ENCODE measurements at regions not wholly inside any gene's neighbourhood (a gene's known extent, or its start where the extent isn't known, plus 50 kb on each side); places are given as distances from the start of the nearest gene placed in this dataset.

DNA sequence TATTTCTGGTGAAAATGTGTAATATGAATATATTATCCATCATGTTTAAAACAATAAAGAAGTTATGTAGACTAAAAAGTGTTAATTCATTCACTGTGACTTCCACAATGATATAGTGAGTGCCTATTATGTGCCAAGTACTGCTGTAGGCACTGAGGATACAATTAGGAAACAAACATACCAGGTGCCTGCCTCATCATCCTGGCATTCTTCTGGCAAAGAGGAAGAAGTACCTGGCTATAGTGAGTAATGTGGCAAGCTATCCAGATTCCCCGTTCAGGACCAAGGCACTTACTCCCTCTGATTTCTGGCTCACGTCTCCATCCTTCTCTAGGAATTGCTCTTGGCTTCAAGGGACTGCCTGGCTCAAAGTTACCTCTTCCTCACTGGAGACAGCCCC lies 77.5 kb upstream of the CLMP start:
- in situ Hi-C loops (cut with HindIII; ENCODE audit: low pct_ligation_motif_present, low pct_unique_long_range_greater_than_20kb, low sequenced_read_pairs), result no loop called here

DNA sequence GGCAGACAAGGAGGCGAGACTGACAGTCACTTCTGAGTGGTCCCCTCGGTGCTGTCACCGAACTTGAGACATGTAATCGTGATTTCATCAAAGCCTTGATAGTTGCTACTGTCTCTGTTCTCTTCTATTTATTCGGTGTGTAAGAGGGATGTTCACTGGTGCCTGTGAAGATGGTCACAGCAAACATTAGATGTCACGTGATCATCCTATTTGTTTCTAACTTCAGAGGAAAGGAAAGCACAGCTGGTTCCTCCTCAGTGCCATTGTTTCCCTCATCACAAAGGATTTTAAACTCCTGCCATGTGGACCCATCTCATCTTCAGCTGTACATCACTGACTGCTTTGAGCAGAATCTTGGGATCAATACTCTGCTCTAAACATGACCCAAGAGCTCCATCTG lies 73.1 kb upstream of the CLMP start:
- in situ Hi-C loops (cut with HindIII; ENCODE audit: low pct_ligation_motif_present, low pct_unique_long_range_greater_than_20kb, low sequenced_read_pairs), result loop anchor here (10.0 kb wide), 1 partner anchor 163 kb away; no protein-coding TSS in a partner anchor
- DNase-seq, result no peak

More for the DNA sequence above, 77.5 kb upstream of the CLMP start:
- no peak for DNase-seq

DNA sequence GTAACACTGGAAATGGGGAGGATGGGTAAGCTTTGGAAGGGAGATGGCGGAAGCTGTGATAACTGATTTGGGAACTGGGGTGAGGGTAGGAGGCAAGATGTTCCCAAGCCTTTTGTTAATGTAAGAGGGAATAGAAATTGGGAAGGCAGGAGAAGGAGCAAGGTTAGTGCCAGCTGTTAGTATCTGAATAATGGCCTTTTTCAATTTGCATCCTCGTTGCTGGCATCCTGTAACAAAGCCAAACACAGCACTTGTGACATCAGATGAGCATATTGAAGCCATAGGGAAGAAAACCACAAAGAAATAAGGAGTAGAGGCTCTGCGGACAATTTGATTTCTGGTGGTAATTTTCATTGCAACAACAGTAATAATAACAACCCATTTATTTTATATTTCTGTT lies 70.9 kb upstream of the CLMP start:
- in situ Hi-C loops (cut with HindIII; ENCODE audit: low pct_ligation_motif_present, low pct_unique_long_range_greater_than_20kb, low sequenced_read_pairs), result loop anchor here (10.0 kb wide), 1 partner anchor 161 kb away; no protein-coding TSS in a partner anchor
- no peak for DNase-seq

DNA sequence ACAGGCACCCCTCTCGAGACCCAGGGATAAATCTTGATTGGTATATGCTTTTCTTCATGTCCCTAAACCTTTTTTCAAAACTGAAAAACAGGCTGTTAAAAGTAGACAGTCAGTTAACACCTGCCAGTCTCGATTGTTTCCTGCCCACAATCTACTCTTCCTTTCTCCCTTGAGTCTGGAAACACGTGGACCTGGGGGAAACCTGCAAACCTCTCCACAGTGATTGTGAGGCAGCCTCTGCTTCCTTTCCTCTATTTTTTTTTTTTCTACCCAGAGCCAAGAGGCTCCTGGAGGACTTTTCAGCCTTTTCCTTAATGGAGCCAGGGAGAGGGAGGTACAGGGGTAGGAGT lies 69.4 kb upstream of the CLMP start:
- DNase-seq, result no peak
- in situ Hi-C loops (cut with HindIII; ENCODE audit: low pct_ligation_motif_present, low pct_unique_long_range_greater_than_20kb, low sequenced_read_pairs), result loop anchor here (10.0 kb wide), 1 partner anchor 160 kb away; no protein-coding TSS in a partner anchor

DNA sequence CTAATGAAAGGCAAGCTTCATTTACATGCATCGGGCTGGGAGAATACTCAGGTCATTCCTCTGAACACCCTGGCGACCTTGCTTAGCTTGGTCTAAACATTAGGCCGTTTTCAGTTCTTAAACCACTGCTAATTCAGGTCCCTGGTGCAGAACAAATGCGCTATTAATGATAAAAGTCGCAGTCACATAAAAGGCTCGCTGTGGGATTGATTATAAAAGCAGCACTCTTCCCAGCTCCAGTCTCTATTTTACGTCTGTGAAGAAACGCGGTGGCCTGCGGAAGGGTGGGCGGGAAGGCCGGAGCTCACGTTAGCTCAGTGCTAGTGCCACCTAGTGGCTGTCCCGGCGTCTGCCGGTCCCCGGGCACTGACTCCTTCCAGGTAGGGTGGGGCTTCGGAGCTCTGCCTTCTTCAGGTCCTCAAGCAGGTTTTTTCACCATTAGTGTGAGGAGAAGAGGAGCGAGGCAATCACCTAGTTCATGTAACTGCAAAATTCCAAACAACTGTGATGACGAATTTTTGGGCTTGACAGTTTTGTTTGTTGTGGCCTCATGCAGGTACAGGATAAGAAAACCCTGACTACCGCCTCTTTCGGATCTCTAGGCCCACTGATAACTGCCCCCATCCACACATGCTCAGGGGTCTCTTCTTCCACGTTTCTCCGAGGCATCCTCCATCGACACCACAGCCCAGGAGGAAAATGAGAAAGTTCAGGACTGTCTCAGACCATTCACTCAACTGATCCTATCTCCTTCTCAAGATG lies 66.5 kb upstream of the CLMP start:
- in situ Hi-C loops (cut with HindIII; ENCODE audit: low pct_ligation_motif_present, low pct_unique_long_range_greater_than_20kb, low sequenced_read_pairs), result loop anchor here (10.0 kb wide), 1 partner anchor 157 kb away; no protein-coding TSS in a partner anchor

DNA sequence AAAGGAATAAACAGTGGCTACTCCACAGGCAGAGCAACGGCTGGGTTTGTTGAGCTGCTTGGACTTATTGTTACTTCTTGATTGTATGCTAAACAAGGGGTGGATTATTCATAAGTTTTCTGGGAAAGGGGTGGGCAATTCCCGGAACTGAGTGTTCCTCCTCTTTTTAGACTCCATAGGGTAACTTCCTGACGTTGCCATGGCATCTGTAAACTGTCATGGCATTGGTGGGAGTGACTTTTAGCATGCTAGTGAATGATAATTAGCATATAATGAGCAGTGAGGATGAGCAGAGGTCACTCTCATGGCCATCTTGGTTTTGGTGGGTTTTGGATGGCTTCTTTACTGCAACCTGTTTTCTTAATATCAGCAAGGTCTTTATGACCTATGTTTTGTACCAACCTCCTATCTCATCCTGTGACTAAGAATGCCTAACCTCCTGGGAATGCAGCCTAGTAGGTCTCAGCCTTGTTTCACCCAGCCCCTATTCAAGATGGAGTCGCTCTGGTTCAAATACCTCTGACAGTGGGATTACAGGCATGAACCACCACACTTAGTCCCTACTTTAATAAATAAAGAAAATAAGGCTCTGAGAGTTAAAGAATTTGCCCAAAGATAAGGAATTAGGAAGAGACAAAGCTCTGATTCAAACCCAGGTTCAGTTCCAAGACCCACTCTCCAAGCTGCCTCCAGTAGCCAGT lies 65.6 kb upstream of the CLMP start:
- DNase-seq, result no peak

More for the DNA sequence above, 66.5 kb upstream of the CLMP start:
- peak; percentile 75 for DNase-seq

DNA sequence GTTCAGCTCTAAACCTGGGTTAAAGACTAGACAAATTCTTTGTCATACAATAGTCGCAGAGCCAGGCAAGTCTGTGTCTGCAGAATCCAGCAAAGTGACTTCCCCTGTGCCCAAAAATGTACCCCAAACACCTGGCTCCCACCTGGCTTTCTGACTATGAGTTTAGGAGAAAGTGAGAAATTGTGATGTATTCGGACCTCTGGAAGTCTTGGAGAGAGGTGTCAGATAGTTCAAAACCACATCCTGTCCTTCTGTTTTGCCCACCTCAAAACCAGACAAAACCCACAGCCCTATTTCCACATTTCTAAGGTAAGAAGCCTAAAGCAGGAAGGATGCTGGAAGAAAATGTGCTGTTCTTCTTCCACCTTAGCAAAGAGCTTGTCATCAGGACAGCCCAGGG lies 63.8 kb upstream of the CLMP start:
- in situ Hi-C loops (cut with HindIII; ENCODE audit: low pct_ligation_motif_present, low pct_unique_long_range_greater_than_20kb, low sequenced_read_pairs), result no loop called here
- DNase-seq, result no peak

More for the DNA sequence above, 65.6 kb upstream of the CLMP start:
- in situ Hi-C loops (cut with HindIII; ENCODE audit: low pct_ligation_motif_present, low pct_unique_long_range_greater_than_20kb, low sequenced_read_pairs), result loop anchor here (10.0 kb wide), 1 partner anchor 156 kb away; no protein-coding TSS in a partner anchor

DNA sequence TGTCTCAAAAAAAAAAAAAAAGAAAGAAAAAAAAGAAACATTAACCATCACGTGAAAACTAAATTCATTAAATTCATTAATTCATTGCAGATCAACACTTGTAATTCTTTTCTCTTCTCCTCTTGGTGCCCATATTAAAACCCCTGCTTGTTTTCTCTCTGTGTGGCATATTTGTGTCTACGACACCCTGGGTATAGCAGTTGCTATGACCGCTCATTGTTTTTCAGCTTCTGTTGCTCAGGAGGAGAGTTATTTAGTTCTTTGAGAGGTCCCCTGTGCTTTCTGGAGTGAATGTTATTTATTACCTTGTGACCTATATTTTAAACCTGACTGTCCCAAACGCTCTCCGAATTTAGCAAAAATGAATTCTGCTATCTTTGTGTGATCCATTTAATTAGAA lies 62.3 kb upstream of the CLMP start:
- in situ Hi-C loops (cut with HindIII; ENCODE audit: low pct_ligation_motif_present, low pct_unique_long_range_greater_than_20kb, low sequenced_read_pairs), result no loop called here
- no peak for DNase-seq

DNA sequence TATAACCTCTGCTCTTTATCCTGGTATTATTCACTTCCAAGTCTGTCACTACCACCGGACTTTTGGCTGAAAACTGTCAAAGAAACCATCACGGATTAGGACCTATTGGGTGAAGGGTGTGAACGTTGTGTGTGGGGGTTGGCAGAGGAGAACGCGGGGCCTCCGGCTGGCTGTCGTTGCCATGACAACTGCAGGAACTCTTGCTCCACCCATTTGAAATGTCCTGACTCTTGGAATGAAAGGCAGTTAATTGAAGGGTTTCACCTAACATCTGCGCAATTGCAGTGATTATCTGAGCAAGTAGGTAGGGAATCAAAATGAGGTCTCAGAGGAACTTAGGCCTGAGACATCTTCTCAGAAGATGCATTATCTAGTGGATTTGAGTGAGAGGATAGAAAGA lies 60.9 kb upstream of the CLMP start:
- no peak for DNase-seq
- in situ Hi-C loops (cut with HindIII; ENCODE audit: low pct_ligation_motif_present, low pct_unique_long_range_greater_than_20kb, low sequenced_read_pairs), result no loop called here

DNA sequence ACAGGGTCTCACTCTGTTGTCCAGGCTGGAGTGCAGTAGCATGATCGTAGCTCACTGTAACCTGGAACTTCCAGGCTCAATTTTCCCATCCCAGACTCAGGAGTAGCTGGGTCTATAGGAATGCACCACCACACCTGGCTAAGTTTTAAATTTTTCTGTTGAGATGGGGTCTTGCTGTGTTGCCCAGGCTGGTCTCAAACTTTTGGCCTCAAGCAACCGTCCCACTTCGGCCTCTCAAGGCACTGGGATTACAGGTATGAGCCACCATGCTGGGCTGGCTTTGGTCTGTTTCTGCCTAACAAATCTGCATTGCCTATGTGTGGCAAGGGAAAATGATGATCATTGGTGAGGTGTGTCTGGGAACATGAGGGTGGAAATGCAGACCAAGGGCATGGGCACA lies 59.3 kb upstream of the CLMP start:
- in situ Hi-C loops (cut with HindIII; ENCODE audit: low pct_ligation_motif_present, low pct_unique_long_range_greater_than_20kb, low sequenced_read_pairs), result no loop called here
- no peak for DNase-seq

DNA sequence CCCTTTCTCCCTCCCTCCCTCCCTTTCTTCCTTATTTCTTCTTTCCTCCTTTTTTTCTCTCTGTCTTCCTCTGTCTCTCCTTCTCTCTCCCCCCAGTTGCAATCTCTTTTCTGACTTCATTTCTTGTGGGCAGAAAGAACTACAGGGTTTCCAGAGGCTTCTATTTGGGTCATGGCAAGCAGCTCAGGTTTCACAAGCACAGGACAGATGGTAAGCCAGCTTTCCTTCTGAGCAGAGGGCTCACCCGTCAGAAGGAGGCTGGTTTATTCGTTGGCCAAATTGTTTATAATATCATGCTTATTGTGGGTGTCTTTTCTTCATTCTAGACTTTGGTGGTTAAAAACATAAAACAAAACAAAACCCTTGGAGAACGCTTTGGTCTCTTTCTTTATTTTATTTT lies 58.9 kb upstream of the CLMP start:
- in situ Hi-C loops (cut with HindIII; ENCODE audit: low pct_ligation_motif_present, low pct_unique_long_range_greater_than_20kb, low sequenced_read_pairs), result no loop called here
- no peak for DNase-seq

DNA sequence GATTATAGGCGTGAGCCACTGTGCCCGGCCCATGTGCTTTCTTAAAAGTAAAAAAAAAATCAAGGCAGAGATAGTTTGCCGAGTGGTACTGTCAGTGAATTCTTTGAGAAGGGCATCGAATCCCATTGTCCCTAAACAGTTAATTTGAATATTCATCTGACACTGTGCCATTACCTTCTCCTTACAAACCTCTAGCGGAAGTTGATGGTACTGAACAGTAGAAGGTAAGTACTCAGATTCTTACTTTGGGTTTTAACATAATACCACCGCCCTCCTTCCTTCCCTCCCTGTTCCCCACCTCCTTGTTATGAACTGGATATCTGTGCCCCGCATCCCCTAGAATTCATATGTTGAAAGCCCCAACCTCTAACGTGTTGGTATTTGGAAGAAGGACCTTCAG lies 58.2 kb upstream of the CLMP start:
- in situ Hi-C loops (cut with HindIII; ENCODE audit: low pct_ligation_motif_present, low pct_unique_long_range_greater_than_20kb, low sequenced_read_pairs), result no loop called here
- DNase-seq, result no peak

DNA sequence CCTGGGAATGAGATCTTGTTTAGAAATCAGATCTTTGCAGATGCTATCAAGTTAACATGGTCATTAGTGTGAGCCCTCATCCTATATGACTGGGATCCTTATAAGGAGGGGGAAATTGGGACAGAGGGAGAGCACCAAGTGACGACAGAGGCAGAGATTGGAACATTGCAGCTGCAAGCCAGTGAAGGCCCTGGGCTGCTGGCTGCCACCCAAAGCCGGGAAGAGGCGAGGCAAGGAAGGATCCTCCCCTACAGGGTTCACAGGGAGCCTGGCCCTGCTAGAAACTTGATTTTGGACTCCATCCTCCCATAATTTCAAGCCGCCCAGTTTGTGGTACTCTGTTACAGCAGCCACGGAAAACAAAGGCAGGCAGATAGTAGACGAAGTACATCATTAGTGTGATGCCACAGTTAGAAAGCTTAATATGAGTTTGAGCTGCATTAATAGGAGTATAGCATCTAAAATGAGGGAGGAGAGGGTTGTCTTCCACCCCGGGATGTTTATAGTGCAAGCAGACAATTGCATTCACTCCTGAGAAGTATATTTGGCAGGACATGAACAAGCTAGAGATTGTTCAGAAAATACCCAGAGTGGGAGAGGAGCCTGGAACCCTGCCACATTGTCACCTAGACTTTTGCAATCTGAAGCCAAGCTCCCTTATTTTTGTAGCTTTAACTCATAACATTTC lies 56.8 kb upstream of the CLMP start:
- DNase-seq, result no peak
- in situ Hi-C loops (cut with HindIII; ENCODE audit: low pct_ligation_motif_present, low pct_unique_long_range_greater_than_20kb, low sequenced_read_pairs), result no loop called here

DNA sequence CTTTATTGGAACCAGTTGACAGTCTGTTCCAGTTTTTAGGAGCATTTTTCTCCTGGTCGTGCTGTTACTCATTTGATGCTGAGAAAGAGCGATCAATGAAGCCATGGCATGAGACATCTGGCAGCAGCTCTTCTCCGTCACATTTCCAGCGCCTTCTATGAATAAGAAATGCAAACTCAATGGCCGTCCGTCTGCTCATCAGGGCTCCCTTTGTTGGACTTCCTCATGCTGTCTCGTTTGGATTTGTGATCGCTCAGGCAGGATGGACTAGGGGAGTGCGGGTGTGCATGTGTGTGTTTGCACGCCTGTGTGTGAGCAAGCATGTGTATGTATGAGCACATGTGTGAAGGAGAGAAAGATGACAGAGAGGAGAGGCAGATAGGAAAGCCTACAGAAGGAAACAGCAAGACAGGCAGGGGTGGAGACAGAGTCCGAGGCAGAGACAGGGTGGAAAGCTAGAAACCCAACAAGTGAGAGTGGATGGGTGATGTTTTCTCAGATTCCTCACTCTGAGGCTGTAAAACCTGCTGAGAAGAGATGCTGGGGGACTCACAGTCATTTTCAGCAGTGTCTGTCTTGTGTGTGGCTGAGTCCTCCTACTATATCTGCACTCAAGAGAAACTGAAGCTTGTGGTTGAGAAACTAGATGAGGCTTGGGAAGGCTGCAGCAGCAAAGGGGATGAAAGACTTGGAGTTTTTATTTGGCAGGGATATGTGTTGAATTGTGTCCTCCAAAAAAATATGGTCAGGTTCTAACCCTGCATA lies 56.0 kb upstream of the CLMP start:
- no peak for DNase-seq
- in situ Hi-C loops (cut with HindIII; ENCODE audit: low pct_ligation_motif_present, low pct_unique_long_range_greater_than_20kb, low sequenced_read_pairs), result no loop called here

DNA sequence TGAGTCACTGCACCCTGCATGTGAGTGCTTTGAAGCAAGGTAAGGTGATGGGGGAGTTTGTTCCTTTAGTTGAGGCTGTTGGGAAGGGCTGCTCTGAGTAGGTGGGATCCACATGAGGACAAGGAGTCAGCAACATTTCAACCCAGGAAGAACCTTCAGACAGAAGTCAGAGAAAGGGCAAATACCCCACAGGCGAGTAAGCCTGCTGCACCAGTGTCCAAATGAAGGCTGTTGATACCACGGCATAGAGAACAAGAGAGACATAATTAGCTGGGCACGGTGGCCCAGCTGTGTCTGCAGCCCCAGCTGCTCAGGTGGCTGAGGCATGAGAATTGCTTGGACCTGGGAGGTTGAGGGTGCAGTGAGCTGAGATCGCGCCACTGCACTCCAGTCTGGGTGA lies 54.3 kb upstream of the CLMP start:
- in situ Hi-C loops (cut with HindIII; ENCODE audit: low pct_ligation_motif_present, low pct_unique_long_range_greater_than_20kb, low sequenced_read_pairs), result no loop called here
- DNase-seq, result peak; percentile 6

DNA sequence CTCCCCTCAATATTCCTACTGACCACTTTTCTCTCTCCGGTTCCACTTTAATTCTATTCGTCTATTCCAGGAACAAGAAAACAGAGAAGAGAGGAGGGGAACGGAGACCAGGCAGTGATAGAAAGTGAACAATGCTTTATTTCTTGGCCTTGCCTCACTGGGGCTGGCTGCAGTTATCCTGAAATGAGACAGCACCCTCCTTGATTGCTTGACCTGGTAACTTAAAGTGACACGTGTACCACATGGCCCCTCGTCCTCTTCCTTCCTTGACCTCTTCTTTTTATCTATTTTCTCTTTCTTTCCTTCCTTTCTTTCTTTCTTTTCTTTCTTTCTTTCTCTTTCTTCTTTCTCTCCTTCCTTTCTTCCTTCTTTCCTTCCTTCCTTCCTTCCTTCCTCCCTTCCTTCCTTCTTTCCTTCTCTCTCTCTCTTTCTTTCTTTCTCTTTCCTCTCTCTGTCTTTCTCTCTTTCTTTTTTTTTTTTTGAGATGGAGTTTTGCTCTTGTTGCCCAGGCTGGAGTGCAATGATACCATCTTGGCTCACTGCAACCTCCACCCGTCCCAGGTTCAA lies 52.8 kb upstream of the CLMP start:
- in situ Hi-C loops (cut with HindIII; ENCODE audit: low pct_ligation_motif_present, low pct_unique_long_range_greater_than_20kb, low sequenced_read_pairs), result no loop called here
- no peak for DNase-seq

DNA sequence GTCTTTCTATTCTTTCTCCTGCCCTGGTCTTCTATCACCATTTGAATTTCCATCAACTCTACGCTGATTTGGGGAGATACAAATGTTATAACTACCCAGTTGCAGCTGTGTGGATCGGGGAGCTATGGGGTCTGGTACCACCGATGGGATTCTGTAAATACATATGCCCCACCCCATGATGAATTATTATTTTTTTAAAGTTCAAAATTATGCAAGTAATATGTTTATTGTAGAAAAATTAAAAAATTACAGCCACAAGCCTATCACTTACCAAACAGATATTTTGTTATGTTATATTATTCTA lies 52.4 kb upstream of the CLMP start:
- DNase-seq, result no peak
- in situ Hi-C loops (cut with HindIII; ENCODE audit: low pct_ligation_motif_present, low pct_unique_long_range_greater_than_20kb, low sequenced_read_pairs), result no loop called here

DNA sequence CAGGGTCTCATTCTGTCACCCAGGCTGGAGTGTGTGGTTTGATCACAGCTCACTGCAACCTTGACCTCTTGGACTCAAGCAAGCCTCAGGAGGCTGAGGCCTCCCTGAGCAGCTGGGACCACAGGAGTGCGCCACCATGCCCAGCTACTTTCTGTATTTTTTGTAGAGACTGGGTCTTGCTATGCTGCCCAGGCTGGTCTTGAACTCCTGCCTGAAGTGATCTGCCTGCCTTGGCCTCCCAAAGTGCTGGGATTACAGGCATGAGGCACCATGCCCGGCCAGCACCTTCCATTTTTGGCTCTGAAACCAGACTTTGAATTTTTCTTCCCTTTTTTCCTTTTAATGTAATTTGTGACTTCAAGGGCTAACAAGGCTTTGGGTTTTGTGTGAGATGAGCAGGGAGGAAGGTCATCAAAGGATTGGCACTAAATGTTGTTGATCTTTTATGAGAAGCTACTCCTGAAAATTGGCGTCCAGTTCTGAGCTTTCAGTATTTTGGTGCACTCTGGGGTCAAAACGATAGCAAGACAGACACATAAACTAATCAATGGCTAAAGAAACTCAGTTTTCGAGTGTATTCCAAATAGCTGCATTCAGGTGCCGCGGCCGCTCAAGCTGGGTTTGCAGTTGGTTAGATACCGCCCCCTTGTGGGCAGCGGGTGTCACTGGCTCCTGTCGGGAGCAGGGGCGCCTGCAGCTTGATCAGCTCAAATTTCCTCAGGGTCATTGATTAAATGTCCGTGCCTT lies 51.9 kb upstream of the CLMP start:
- DNase-seq, result peak; percentile 72
- in situ Hi-C loops (cut with HindIII; ENCODE audit: low pct_ligation_motif_present, low pct_unique_long_range_greater_than_20kb, low sequenced_read_pairs), result no loop called here

All from ACHN (cell line).